Lower leg skin (tissue), 3 donors: ENCODE measurements at regions not wholly inside any gene's neighbourhood (a gene's known extent, or its start where the extent isn't known, plus 50 kb on each side); places are given as distances from the start of the nearest gene placed in this dataset.

Source experiments
- POLR2A ChIP-seq, 2 donors: fragments of 450-650 bp; IDR thresholded peaks; one replicate each; pipeline ENCODE4 v1.6.1; 2016 to 2017; ENCODE audit warnings: antibody characterized with exemption in 2 of 2, mild to moderate bottlenecking in 1 of 2, moderate library complexity in 1 of 2
- TF ChIP-seq, protein P1 (sequence below), 3 donors: fragments of 450-650 bp; IDR thresholded peaks; one replicate each; pipeline ENCODE4 v1.5.1; 2016; ENCODE audit warnings: antibody characterized with exemption in 3 of 3, mild to moderate bottlenecking in 3 of 3, moderate library complexity in 2 of 3

DNA sequence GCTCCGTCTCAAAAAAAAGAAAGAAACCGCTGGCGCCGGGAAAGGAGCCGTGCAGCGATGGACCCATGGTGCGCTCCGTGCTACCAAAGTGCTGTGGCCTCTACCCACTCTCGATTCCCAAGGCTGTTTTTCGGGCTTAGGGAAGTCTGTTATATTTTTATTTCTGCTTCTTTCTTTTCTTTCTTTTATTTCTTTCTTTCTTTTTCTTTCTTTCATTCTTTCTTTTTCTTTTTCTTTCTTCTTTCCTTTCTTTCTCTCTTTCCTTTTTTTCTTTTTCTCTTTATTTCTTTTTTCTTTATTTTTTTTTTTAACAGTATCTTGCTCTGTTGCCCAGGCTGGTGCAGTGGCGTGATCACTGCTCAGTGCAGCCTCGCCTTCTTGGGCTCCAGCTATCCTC is 87.5 kb downstream of the ANXA2R start:
- TF ChIP-seq POLR2A (IDR thresholded peaks at IDR 0.05): no peak
- TF ChIP-seq, protein P1, sequence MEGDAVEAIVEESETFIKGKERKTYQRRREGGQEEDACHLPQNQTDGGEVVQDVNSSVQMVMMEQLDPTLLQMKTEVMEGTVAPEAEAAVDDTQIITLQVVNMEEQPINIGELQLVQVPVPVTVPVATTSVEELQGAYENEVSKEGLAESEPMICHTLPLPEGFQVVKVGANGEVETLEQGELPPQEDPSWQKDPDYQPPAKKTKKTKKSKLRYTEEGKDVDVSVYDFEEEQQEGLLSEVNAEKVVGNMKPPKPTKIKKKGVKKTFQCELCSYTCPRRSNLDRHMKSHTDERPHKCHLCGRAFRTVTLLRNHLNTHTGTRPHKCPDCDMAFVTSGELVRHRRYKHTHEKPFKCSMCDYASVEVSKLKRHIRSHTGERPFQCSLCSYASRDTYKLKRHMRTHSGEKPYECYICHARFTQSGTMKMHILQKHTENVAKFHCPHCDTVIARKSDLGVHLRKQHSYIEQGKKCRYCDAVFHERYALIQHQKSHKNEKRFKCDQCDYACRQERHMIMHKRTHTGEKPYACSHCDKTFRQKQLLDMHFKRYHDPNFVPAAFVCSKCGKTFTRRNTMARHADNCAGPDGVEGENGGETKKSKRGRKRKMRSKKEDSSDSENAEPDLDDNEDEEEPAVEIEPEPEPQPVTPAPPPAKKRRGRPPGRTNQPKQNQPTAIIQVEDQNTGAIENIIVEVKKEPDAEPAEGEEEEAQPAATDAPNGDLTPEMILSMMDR (IDR thresholded peaks at IDR 0.05): no peak
